Right renal pelvis (tissue), 4 donors: ENCODE measurements at regions not wholly inside any gene's neighbourhood (a gene's known extent, or its start where the extent isn't known, plus 50 kb on each side); places are given as distances from the start of the nearest gene placed in this dataset.

Source experiments
- DNase-seq, 4 donors: peaks; one replicate each; pipeline ENCODE4 v3.0.0-alpha.2; 2013; ENCODE audit warnings: low read depth in 4 of 4, low spot score in 3 of 4, missing footprints in 1 of 4

DNA sequence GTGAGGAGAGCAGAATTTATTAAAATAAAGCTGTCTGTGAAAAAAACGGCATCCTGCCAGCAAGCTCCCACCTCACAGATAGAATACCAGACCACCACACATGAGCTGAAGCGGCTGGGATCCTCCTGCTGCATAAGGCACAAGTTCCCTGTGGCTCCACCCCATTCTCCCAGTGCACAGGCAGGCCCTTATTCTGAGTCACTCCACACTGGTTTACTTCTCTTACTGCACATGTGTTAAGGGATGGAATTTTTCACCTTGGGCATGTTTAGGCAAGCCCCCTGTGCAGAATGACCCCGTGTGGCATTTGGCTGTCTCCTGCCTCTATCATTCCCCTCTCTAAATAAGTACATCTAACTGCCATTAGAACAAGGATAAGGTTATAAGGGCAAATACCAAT, 115.0 kb upstream of the ELAVL2 start:
- no peak for DNase-seq

- DNase-seq = no peak
Observed at GRCh38 chr9:23938908-23939307, 112.9 kb upstream of the ELAVL2 start.

DNA sequence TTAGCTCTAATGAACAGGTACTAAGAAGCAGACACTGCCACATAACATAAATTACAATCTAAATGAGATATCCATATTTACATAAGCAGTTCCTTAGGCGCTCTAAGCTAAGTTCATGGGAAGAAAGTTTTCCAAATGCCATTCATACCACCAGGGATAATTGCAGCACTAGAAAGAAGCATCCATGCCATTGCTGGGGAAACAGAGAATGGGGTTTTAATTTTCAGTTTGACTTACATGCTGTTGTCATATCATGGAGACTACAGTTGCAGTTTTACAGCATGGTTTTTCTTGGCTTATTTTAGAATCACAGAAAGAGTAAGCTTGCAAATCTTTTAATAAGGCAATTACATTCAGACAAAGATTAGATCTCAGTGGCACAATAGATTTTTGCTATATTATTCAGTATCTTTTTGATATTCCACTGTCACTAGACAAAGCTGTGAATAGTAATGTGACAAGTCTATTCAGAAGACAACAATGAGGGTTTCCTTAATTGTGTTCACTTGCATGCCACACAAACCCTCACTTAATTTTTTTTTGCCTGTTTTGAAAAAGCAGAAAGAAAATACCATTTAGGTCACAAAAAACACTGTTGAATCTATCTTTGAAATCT, 108.4 kb upstream of the ELAVL2 start:
- no peak for DNase-seq

DNA sequence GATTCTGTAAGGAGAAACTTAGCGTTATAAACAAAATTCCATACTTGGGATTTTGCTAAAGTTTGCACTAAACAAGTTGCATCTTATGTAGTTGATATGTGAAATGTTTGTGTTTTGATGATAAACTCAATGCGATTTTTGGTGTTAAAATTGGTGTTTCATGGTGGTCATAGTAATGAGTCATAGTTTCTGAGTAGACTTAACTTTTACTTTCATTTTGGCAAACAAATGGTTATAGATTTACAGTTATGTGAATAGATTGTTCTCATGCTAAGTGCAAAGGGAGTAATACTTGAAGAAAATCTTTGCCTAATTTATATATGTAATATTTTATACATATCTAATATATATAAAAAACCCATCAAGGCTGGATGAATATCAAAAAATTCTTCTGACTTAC, 107.3 kb upstream of the ELAVL2 start:
- no peak for DNase-seq

DNA sequence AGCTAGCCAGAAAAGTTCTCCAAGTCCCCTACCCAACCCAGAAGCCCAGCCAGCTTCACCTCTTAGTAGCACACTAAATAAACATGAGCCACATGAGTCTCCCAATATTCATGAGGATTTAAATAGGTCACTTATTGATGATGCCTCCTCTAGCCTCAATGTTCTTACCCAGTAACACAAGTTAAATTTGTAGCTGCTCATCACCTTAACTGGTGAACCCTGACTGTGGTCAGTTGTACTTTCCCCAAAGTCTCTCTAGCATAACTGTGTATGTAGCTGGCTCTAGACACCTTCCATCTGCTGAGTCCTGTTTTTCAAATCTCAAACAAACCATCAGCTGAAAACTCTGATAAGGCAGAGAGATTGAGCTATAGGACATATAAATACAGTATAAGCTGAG, 100.3 kb upstream of the ELAVL2 start:
- DNase-seq = no peak

DNA sequence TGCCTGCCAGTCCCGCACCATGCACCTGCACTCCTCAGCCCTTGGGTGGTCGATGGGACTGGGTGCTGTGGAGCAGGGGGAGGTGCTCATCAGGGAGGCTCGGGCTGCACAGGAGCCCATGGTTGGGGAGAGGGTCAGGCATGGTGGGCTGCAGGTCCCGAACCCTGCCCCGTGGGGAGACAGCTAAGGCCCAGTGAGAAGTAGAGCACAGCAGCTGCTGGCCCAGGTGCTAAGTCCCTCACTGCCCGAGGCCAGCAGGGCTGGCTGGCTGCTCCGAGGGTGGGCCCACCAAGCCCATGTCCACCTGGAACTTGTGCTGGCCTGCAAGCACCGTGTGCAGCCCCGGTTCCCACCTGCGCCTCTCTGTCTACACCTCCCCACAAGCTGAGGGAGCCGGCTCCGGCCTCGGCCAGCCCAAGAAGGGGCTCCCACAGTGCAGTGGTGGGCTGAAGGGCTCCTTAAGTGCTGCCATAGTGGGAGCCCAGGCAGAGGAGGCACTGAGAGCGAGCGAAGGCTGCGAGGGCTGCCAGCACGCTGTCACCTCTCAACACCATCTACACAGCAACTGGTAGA, 88.5 kb upstream of the ELAVL2 start:
- DNase-seq = no peak

- no peak for DNase-seq
Observed at GRCh38 chr9:23907343-23907742, 81.3 kb upstream of the ELAVL2 start.

DNA sequence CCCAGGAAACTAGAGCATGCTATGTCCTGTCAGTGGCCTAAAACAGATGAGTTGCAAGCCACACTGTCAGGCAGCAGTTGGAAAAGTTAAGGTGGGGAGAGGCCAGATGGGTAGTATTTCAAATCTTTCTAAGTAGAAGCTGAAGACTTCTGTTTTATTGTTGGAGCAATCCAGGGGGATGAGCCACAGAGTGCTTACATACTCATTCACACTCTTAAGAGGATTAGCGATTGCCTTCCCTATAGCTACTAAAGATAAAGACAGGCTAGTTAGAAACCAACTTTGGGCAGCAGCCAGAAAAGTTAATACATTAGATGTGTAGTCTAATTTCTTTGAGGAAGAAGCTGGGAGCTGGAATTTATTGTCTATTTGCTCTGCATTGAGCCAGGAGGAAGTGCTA, 61.7 kb upstream of the ELAVL2 start:
- no peak for DNase-seq
